NCI-H748 treated with DMSO at 0.1 percent for 48 hours (cell line): ENCODE measurements at regions not wholly inside any gene's neighbourhood (a gene's known extent, or its start where the extent isn't known, plus 50 kb on each side); places are given as distances from the start of the nearest gene placed in this dataset.

Experiments used
- DNase-seq: peaks from one replicate; lab custom pipeline; 2025; lab: John Stamatoyannopoulos, UW

DNA sequence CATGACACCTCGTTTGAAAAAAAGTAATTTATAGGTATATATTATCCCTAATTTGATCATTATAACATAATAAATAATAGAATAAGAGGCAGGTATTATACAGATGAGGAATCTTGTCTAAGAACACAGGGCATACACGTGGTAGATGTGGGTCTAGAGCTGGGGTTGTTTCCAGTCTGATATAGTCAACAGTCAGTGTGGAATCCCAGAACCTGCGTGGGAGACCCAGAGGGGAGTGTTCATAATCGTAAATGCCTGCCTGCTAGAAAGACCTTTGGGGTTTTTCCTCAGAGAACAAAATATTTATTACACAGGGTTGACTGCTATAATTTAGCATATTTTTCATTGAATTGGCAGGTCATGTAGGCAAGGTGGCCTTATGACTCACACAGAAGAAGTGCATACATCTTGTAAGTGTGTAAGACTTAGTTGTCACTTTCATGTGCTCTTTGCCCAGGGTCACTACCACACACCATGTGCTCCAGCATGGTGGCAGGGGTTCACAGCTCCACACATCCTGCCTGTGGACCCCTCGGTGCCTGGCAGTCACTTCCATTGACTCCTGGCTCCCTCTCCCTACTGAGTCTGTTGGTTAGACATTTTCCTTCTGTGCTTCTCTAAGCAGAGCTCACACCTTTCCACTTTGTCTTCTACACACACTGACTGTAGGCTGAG lies 94.9 kb upstream of the IKZF1 start:
- DNase-seq = no peak

DNA sequence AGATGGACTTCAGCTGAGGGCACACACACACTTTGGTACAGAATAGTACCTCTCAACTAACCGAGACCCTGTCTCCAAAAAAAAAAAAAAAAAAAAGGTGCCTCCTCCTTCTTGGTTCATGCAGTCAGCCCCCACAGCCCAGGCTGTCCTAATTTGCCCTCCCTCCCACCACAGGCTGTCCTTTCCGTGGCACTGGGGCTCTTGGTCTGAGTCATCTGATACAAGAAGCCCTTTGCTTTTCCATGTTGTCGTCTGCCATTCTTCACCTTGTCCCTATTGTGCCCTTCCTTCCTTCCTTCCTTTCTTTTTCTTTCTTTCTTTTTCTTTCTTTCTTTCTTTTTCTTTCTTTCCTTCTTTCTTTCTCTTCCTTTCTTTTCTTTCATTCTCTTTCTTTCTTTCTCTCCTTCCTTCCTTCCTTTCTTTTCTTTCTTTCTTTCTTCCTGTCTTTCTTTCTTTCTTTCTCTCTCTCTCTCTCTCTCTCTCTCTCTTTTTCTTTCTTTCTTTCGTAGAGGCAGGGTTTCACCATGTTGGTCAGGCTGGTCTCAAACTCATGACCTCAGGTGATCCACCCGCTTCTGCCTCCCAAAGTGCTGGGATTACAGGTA lies 96.0 kb upstream of the IKZF1 start:
- DNase-seq = no peak

DNA sequence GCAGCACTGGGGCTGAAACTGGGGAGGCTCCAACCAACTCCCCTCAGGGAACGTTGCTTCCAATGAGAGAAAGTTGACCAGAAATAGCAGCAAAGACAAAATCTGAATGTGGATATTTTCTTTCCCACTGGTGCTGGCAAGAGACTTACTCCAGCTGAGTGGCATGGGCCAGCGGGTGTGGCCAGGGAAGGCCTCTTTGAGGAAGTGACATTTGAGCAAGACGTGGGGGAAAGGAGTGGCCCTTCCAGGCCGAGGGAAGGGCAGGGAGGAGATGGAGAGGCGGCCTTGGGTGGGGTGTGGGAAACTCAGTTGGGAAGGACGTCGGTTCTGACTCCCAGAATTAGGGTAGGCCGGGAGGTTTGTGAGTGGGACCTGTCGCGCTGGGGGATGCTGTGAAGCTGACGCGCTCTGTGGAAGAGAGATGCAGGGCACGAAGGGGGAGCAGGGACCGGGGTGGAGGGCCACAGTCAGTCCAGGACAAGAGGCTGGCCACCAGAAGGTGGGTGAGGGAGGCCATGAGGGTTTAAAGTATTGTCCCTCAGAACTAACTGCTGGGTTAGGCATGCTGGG lies 96.7 kb upstream of the IKZF1 start:
- DNase-seq = no peak

DNA sequence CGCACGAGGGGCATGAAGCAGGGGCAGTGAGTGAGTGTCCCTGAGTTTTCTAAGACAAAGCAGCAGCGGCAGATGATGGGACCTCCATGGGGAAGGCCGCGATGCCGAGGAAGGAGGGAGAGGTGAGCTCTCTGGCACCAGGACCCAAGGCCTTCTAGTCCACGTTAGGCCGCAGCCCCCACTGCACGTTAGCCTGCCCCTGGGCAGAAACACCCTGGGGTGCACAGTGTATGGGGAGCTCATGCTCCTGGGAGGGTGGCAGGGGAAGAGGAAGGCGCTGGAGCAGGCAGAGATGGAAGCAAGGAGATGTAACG lies 97.3 kb upstream of the IKZF1 start:
- DNase-seq = no peak

DNA sequence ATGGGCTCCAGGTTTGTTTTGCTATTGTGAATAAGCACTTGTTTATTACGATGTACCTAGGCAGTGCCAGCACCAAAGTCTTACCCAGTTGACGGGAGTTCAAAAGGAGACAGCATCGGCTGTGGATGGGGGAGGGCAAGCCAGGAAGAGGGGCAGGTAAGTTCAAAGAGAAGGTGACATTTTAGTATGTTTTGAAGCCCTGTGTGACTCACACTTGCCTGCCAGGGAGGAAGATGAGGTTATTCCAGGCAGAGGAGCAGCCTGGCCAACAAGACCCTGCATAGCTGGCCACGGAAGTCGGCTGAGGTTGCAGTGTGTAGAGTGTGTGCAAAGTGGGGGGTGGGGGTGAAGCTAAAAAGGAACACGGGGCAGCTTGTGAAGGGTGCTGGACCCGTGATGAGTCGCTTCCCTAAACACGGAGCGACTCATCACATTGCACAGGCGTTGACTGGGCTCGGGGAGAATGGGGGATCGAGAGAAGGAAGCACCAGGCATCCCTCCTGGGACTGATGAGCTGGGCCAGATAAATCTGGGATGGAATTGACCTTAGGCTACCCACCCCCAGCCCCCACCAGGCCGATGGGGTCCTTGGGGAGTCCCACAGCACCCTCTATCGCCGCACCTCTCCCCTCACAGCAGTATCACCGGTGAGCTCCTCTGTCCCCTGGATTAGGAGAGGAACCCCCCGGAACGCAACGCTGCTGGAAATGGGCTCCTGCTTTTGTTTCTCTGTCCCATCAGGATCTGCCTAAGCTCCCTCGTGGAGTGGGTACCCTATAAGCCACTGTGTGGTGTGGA lies 97.9 kb upstream of the IKZF1 start:
- no peak for DNase-seq

- no peak for DNase-seq
Observed at GRCh38 chr7:50205011-50205410, 99.5 kb upstream of the IKZF1 start.

DNA sequence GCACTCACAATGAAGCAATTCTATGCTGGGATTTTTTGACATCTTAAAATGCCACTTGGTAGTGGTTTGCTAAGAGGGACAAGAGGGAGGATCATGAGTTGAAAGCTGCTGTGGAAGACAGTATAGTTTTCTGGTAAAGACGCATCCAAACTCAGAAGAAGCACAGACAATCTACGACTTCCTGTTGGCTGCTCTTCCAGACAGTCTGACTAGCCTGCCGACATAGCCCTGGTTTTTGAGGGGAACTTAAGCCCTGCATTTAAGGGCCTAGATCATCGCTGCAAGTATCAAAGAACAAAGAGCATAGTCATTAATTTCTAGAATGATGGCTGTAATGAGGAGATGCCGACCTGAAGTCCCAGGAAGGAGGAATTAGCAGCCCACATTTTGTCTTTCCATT lies 99.9 kb upstream of the IKZF1 start:
- no peak for DNase-seq

- no peak for DNase-seq
Observed at GRCh38 chr7:50203521-50203920, 101.0 kb upstream of the IKZF1 start.

- no peak for DNase-seq
Observed at GRCh38 chr7:50202052-50202555, 102.4 kb upstream of the IKZF1 start.

GRCh38 chr7:50199824-50200223 lies 104.7 kb upstream of the IKZF1 start:
- no peak for DNase-seq

- no peak for DNase-seq
Observed at GRCh38 chr7:50197549-50197948, 104.5 kb upstream of the ZPBP start.

DNA sequence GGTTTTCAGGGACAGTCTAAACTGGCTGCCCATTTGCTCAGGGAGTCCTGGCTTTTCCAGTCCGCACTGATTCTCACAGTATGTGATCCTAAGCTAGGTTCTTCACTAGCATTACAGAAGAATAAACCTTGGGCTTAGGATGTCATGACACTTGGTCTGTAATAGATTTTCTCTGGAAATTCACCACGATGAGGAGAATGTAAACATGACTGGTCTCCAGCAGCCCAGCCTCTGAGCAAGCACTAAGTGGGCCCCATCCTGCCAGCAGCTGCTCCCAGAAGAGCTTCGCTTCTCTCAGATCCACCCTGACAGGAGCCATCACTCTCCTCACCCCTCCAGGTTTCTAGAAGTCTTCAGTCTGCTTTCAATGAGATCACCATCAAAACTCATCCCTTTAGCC lies 103.7 kb upstream of the ZPBP start:
- DNase-seq = no peak

- DNase-seq = no peak
Observed at GRCh38 chr7:50190776-50191175, 97.7 kb upstream of the ZPBP start.

- DNase-seq = no peak
Observed at GRCh38 chr7:50189371-50189770, 96.3 kb upstream of the ZPBP start.

- no peak for DNase-seq
Observed at GRCh38 chr7:50185951-50186682, 93.1 kb upstream of the ZPBP start.

DNA sequence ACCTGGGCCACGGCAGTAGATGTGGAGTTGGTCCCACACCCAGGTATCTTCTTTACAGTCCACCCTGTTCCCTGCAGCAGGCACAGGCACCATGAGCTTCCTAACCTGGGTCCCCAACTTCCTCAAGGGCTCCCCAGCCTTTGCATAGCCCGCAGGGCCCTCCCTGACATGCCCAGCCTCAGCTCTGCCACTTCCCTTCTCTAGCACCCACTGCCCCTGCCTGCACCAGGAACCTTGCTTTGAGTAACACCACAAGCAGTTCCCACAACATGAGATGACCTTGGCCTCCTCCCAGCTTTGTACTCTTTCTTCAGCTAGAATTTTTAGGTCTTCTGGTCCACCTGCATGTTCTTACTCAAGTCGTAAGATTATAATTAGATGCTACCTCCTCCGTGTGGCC lies 92.2 kb upstream of the ZPBP start:
- no peak for DNase-seq

GRCh38 chr7:50184271-50184990 lies 91.4 kb upstream of the ZPBP start:
- no peak for DNase-seq

DNA sequence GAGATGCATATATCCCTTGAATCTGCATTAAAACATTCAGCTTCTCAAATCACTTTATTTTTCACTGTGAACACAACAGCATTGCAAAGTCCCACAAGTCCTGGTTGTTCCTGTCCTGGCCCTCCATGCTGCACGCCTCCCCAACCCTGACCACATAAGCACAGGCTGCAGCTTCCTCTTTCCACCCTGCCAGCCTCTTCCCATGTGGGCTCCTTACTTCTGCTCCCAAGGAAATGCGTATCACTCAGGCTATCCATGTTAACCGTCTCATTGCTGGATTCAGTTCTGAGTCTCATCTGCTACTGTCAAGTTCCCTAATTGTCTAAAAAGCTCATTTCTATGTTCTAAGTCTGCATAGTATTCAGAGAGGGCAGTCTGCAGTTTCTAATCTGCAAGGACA lies 89.7 kb upstream of the ZPBP start:
- DNase-seq = no peak

DNA sequence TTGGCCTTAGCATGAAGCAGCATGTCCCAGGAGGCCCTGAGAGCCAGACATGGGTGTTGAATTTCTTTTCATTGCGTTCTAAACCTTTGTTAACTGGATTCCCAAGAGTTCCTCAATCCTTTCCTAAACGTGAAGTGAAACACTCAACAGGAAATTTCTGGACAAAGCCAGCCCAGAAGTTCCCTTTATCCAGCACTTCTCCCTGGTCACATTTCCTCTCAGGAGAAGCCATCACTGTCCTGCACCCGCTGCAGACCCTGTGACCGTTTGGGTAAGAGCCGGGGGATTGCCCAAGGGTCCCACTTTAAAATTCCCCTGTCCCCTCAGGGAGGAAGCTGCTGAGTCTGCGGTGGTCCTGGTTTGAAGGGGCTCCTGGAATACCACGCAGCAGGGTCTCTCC lies 88.0 kb upstream of the ZPBP start:
- no peak for DNase-seq

DNA sequence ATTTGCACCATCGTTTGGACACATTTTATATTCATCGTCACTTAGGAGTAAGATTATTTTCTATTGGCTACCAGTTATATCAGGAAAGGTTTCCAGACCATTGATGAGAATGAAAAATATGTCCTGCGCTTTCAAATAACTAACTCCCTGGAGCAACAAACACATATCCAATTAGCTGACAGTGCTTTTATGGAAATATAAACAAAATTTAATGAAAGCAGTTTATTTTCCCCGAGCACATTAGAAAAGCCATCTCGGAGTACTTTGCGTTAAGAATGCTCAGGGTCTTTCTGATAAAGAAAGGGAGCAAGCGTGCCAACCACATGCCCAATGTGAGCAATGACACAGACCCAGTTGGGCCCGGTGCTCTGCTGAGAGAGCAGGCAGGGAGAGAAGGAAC lies 85.1 kb upstream of the ZPBP start:
- no peak for DNase-seq

DNA sequence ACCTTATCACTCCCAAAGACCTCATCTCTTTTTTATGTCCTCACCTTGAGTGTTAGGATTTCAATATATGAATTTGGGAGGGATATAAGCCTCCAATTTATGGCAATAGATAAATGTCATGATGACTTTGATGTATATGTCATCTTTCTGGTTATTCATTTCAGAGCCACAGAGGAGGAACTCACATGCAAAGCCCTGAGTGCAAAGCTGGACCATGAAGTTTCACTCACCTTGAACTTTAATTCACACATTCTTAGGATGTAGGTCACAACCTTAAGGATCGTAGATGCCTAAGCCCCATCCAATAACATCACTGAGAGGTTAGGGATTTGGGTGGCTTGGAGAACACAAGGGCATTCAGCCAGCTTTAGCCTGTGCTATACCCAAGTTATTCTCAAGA lies 81.9 kb upstream of the ZPBP start:
- no peak for DNase-seq
